ENCODE measurements at regions not wholly inside any gene's neighbourhood (a gene's known extent, or its start where the extent isn't known, plus 50 kb on each side); places are given as distances from the start of the nearest gene placed in this dataset.

DNA sequence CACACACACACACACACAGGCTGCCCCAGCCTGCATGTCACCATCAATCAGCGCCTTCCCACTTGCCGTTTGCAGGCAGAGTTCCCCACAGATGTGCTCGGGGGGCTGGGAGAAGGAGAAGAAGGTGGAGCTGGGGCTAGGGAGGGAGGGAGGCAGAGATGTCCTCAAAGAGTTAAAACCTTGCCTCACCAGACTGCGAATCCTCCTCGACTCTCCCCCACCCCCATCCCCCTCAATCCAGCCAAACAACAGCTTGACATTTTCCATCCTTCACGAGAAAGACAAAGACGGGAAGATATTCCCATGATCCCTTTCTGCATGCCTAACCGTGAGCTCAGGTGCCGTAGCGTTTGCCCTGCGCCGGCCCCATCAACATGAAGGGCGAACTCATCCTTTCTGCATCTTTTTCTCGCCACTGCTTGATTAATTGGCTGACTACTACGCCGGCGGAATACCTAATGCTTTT, 365.5 kb downstream of the MIAT start:
- Histone ChIP-seq H2BK12ac (ENCODE audit: insufficient read length, low read depth, low read length) (no peak overlapping the region), H2BK20ac (ENCODE audit: low read depth, low read length, poor library complexity, severe bottlenecking) (no peak overlapping the region), H3K4ac (ENCODE audit: low read depth, low read length) (no peak overlapping the region), H2BK15ac (ENCODE audit: low read depth, low read length) (no peak overlapping the region), H3K23me2 (ENCODE audit: insufficient read length, low read depth, low read length, poor library complexity, severe bottlenecking) (no peaks in the 10 kb centered on the region), H3K79me2 (ENCODE audit: insufficient read depth, low read length) (no peaks in the 10 kb centered on the region), H3K18ac (ENCODE audit: insufficient read length, low read depth, low read length) (no peak overlapping the region), H2AFZ (ENCODE audit: low read length) (no peak overlapping the region), H3K4me2 (ENCODE audit: insufficient read depth, insufficient read length, low read length) (no peak overlapping the region), H2BK5ac (ENCODE audit: insufficient read length, low read length) (no peak overlapping the region), H3K9ac (ENCODE audit: extremely low read depth, insufficient read length, low read length) (no peak overlapping the region), H2AK5ac (ENCODE audit: insufficient read length, low read length) (no peak overlapping the region), H3T11ph (ENCODE audit: low read length) (no peak overlapping the region), H4K91ac (ENCODE audit: insufficient read length, low read depth, low read length) (no peak overlapping the region), H3K56ac (ENCODE audit: insufficient read length, low read depth, low read length) (no peak overlapping the region), H3K27ac (ENCODE audit: insufficient read length, low read depth, low read length) (no peak overlapping the region), H4K20me1 (ENCODE audit: control insufficient read depth, insufficient read depth, insufficient read length) (no peaks in the 10 kb centered on the region), H3K14ac (ENCODE audit: insufficient read depth, low read length) (no peak overlapping the region), H3K9me3 (ENCODE audit: control insufficient read depth, low read depth, low read length) (no peaks in the 10 kb centered on the region), H3K23ac (ENCODE audit: insufficient read length, low read depth, low read length) (no peak overlapping the region), H4K8ac (replicated peaks; ENCODE audit: insufficient read length, low read depth, low read length) (no peak overlapping the region), H3K79me1 (ENCODE audit: insufficient read depth, low read depth, low read length, poor library complexity, severe bottlenecking) (no peaks in the 10 kb centered on the region), H3K4me1 (ENCODE audit: insufficient read depth, low read length) (no peaks in the 10 kb centered on the region), H2BK120ac (ENCODE audit: low read depth, low read length, poor library complexity, severe bottlenecking) (no peak overlapping the region), H4K5ac (ENCODE audit: insufficient read length, low read depth, low read length) (no peak overlapping the region), H3K27me3 (ENCODE audit: insufficient read depth, low read length) (no peaks in the 10 kb centered on the region)
- DNase-seq = no peak
- TF ChIP-seq, protein P1, sequence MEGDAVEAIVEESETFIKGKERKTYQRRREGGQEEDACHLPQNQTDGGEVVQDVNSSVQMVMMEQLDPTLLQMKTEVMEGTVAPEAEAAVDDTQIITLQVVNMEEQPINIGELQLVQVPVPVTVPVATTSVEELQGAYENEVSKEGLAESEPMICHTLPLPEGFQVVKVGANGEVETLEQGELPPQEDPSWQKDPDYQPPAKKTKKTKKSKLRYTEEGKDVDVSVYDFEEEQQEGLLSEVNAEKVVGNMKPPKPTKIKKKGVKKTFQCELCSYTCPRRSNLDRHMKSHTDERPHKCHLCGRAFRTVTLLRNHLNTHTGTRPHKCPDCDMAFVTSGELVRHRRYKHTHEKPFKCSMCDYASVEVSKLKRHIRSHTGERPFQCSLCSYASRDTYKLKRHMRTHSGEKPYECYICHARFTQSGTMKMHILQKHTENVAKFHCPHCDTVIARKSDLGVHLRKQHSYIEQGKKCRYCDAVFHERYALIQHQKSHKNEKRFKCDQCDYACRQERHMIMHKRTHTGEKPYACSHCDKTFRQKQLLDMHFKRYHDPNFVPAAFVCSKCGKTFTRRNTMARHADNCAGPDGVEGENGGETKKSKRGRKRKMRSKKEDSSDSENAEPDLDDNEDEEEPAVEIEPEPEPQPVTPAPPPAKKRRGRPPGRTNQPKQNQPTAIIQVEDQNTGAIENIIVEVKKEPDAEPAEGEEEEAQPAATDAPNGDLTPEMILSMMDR (conservative IDR thresholded peaks at IDR 0.05) = no peak
- no peak overlapping the region for H3K27ac Mint-ChIP-seq
- no peaks in the 10 kb centered on the region for H3K36me3 Mint-ChIP-seq (ENCODE audit: insufficient read depth in 1 of 3, low read depth in 3 of 3)
- H3K9me3 Mint-ChIP-seq = no peaks in the 10 kb centered on the region
- H3K4me1 Mint-ChIP-seq = peaks cover 15 to 36% of the 10 kb centered on the region in 2 experiments
- no CpG with 5 or more reads among the region's 17 CpGs for WGBS (ENCODE audit: extremely low coverage, insufficient read length, low lambda C conversion rate)
- H3K27me3 Mint-ChIP-seq (ENCODE audit: low read depth) = peaks cover 10% of the 10 kb centered on the region
- H3K4me3 Mint-ChIP-seq = no peak overlapping the region
